HG02642 (cell line): ENCODE measurements at regions not wholly inside any gene's neighbourhood (a gene's known extent, or its start where the extent isn't known, plus 50 kb on each side); places are given as distances from the start of the nearest gene placed in this dataset.
"Not testable (repeated sequence)": the region's sequence is repeated elsewhere in the genome, so short reads cannot be mapped to it uniquely, and the experiment has no call there.

Source experiments
- ATAC-seq: cut with Tn5 transposase; IDR thresholded peaks from one replicate; pipeline ENCODE4 v1.9.1; 2021; ENCODE audit warnings: mild to moderate bottlenecking; ENCODE audit not compliant: unreplicated experiment, poor library complexity

DNA sequence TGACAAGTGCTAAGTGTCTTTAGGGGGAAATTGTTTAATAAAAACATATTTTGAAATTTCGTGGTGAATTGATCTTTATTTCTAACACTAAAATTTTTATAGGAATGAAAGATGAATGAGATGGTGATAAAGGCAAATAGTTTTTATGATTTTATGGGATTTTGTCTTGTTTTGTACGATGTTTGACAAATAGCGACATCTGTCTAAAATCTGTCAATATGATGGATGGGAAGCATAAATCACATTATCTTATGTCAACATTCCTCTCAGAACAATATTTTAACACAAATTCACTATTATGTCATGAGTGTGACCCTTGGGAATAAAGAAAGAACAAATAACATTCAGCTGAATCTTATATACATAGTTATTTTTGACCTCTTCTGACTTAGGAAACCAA, 852.0 kb upstream of the CDH6 start:
- ATAC-seq, result no peak

- no peak for ATAC-seq
Measured at GRCh38 chr5:30337084-30337573, 856.4 kb upstream of the CDH6 start.

- ATAC-seq, result no peak
Measured at GRCh38 chr5:30331534-30331933, 862.0 kb upstream of the CDH6 start.

GRCh38 chr5:30325795-30326194, 867.7 kb upstream of the CDH6 start:
- ATAC-seq, result no peak

DNA sequence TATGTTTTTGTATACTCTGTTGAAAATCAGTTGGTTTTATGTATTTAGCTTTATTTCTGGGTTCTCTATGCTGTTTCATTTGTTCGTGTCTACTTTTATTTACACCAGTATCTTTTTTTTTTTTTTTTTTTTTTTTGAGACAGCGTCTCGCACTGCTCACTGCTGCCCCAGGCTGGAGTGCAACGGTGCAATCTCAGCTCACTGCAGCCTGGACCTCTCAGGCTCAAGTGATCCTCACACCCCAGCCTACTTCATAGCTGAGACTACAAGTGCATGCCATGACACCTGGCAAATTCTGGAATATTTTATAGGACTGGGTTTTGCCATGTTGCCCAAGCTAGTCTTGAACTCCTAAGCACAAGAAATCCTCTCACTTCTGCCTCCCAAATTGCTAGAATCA, 869.4 kb upstream of the CDH6 start:
- no peak for ATAC-seq

GRCh38 chr5:30287890-30288289, 905.6 kb upstream of the CDH6 start:
- no peak for ATAC-seq

DNA sequence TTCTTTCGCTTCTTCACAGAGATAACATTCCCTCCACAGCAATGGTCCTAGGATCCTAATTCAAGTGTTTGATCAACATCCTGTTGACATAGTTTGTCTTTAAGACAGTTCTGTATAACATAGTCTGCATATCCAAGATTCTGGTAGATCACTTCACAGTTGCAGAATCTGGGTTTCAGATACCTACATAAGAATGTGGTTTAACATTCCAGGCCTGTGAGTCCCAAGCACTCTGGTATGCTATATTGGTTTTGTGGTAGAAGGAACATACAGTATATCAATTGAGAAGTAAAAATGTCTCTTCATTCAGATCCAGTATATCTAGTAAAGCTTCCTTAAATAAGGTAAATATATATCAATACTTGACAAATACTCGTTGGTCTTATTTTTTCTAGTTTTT, 914.2 kb upstream of the CDH6 start:
- ATAC-seq, result no peak

- no peak for ATAC-seq
Measured at GRCh38 chr5:30267026-30267425, 926.5 kb upstream of the CDH6 start.

DNA sequence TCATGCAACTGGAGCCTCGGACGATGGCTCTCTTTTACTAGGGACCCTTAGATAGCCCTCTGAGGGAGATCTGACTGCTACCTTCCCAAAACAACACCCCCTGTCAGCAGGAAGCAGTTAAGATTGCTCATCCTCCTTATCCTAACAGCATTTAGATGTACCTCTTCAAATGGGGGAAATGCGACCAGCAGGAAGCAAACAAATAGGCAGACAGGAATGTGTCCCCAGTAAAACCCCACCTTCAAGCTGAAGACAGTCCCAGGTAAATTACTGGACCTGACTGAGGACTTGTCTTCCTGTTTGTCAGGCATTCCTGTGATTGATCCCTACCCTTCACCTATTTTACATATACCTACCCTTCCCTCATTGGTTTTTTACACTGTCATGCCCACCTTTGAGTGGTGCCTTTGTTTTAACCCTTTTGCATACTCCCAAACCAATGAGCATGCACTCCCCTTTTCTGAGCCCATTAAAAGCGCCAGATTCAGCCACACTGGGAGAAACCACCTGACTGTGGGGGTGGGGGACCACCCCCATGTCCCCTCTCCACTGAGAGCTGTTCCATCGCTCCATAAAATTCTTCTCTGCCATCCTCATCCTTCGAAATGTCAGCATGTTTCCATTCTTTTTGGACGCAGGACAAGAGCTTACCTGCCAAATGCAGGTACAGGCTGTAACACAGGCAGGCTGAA, 954.0 kb upstream of the CDH6 start:
- no peak for ATAC-seq

GRCh38 chr5:30237189-30237588, 956.3 kb upstream of the CDH6 start:
- no peak for ATAC-seq

- no peak for ATAC-seq
Measured at GRCh38 chr5:30209755-30210154, 983.7 kb upstream of the CDH6 start.

DNA sequence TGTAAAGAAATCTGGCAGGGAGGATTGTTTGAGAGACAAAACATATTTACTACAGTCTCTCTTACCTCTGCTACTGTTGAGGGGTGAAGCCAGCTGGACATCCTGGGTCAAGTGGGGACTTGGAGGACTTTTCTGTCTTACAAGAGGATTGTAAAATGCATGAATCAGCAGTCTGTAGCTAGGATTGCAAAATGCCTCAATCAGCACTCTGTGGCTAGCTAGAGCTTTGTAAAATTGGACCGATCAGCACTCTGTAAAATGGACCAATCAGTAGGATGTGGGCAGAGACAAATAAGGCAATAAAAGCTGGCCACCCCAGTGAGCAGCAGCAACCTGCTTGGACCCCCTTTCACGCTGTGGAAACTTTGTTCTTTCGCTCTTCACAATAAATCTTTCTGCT, 995.8 kb upstream of the CDH6 start:
- no peak for ATAC-seq

DNA sequence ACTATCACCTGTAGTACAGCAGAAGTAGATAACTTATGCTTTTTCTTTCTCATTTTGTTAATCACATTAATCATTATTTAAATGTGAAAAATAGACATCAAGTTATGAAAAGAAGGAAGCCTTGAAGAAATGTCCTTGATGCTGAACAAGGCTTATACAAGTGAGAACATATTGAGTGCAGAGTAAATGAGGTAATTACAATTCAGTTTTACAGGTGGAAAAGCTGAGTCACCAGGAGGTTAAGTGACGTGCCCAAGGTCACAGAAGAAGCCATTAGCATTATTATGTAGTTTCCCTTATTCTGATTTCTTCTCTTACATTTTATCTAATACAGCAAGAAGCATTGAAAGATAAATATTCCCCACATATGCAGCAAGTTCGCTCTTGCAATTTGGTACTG, 998.5 kb upstream of the CDH6 start:
- ATAC-seq, result no peak

- no peak for ATAC-seq
Measured at GRCh38 chr5:30194595-30194994, 998.9 kb upstream of the CDH6 start.

DNA sequence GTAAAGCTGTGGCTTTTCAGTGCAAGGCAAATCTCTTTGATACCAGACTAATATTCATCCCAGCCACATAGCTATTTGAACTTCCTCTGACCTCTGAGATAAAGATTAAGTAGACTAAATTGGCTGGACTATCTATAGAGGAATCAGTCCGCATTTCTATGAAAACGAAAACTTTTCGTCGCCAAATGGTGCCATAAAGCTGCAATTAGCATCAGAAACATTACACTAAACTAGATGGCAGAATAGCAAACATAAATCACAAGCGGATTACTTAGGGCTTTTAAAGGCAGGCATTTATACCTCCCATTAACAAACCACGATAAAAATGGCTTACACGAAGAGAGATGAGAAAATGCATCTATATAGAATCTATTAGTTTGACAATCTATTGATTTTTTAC, 1009.7 kb upstream of the CDH6 start:
- ATAC-seq, result no peak

DNA sequence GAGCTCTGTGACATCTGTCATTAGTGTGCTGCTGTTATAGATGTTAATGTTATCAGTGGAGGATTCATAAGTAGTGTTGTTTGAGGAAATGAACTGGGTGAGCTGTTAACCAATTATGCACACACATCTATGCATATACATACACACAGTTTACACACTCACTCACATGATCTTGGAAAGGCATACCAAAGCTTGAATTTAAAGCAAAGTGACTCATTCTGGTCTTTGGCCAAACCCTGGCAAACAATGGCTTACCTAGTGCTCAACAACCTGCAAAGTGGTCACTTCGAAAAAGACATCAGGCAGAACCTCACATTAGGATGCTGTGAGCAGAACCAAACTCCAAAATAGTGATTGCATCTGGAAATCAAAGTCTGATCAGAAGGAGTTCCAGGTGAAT, 1037.3 kb upstream of the CDH6 start:
- no peak for ATAC-seq

GRCh38 chr5:30152431-30152830, 1041.1 kb upstream of the CDH6 start:
- ATAC-seq, result no peak

- ATAC-seq, result no peak
Measured at GRCh38 chr5:30150231-30150630, 1043.3 kb upstream of the CDH6 start.

DNA sequence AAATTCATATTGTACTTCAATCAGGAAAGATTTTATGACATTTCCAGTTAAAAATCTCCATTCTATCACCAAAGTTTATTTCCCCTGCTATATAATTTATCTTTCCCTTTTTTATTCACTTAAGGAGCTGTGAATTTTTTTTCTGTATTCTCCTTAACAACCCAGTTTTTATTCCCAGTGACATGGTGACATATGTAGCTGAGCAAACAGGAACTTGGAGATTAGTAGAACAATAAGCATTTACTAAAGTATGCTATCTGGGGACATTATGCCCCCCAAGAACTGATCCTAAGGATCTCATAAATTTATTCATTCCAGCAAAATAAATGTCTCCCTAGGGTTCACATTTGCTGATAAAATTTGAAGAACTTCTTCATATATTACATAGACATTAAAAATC, 1044.0 kb upstream of the CDH6 start:
- no peak for ATAC-seq

GRCh38 chr5:30147976-30148375, 1045.5 kb upstream of the CDH6 start:
- ATAC-seq, result no peak

DNA sequence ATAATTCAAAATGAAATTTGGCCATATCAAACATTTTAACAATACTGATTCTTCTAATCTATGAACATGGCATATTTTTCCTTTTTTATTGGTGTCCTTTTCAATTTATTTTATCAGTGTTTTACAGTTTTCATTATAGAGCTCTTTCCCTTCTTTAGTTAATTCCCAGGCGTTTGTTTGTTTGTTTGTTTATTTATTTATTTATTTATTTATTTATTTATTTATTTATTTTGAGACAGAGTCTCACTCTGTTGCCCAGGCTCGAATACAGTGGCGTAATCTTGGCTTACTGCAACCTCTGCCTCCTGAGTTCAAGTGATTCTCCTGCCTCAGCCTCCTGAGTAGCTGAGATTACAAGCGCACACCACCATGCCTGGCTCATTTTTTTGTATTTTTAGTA, 1049.4 kb upstream of the CDH6 start:
- ATAC-seq, result not testable (repeated sequence)

DNA sequence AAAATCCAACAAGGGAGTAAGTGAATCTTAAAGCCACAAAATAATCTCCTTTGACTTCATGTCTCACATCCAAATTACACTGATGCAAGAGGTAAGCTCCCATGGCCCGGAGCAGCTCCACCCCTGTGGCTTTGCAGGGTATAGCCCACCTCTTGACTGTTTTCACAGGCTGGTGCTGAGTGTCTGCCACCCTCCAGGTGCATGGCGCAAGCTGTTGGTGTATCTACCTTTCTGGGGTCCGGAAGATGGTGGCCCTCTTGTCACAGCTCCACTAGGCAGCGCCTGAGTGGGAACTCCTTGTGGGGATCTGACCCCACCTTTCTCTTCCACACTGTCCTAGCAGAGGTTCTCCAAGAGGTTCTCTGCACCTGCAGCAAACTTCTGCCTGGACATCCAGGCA, 1051.1 kb upstream of the CDH6 start:
- ATAC-seq, result no peak

DNA sequence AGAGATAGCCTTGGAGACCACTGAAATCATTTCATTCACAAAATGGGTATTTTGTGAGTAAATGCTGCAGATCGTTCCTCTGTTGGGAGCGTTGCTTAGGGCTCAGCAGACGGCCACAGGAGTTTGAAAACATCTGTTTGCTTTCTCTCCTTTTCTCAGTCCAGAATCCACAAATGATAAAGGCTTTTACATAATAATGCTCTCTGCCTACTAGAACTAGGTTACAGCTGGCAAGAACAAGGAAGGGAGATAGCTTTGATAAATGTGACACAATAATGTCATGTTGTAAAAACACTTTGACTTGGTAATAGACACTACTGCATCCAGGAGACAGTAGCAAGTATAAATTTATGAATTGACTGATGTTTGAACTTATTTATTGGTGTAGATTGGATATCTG, 1072.4 kb upstream of the CDH6 start:
- ATAC-seq, result no peak
